Endodermal cell (in vitro differentiated cells): ENCODE measurements at regions not wholly inside any gene's neighbourhood (a gene's known extent, or its start where the extent isn't known, plus 50 kb on each side); places are given as distances from the start of the nearest gene placed in this dataset.

Experiments
- DNase-seq: peaks from one replicate; pipeline ENCODE4 v3.0.0-alpha.2; 2017
- H3K27ac ChIP-seq: 2 replicates; pipeline ENCODE4 v1.5.1; 2013; ENCODE audit warnings: mild to moderate bottlenecking, low read depth, low read length, moderate library complexity
- H3K27me3 ChIP-seq: 2 replicates; pipeline ENCODE4 v1.6.1; 2013; ENCODE audit warnings: mild to moderate bottlenecking, low read length, moderate library complexity; ENCODE audit not compliant: insufficient read depth, control insufficient read depth, poor library complexity, severe bottlenecking
- H3K36me3 ChIP-seq: 2 replicates; pipeline ENCODE4 v1.7.0; 2013; ENCODE audit warnings: mild to moderate bottlenecking, low read length, moderate library complexity; ENCODE audit not compliant: control insufficient read depth, insufficient read depth
- H3K4me1 ChIP-seq: one replicate; pipeline ENCODE4 v1.7.0; 2013; ENCODE audit warnings: low read length; ENCODE audit not compliant: control insufficient read depth, insufficient read depth
- H3K4me3 ChIP-seq: 2 replicates; pipeline ENCODE4 v1.5.1; 2013; ENCODE audit warnings: mild to moderate bottlenecking, low read length, moderate library complexity
- H3K9ac ChIP-seq: 2 replicates; pipeline ENCODE4 v1.6.1; 2013; ENCODE audit warnings: mild to moderate bottlenecking, low read length, moderate library complexity; ENCODE audit not compliant: poor library complexity, severe bottlenecking; ENCODE audit errors: extremely low read depth
- H3K9me3 ChIP-seq: 2 replicates; pipeline ENCODE4 v1.6.1; 2013; ENCODE audit warnings: mild to moderate bottlenecking, low read length, moderate library complexity; ENCODE audit not compliant: control insufficient read depth
- H3K27ac Mint-ChIP-seq: 2 replicates; pipeline ENCODE4 v1.8.0; 2020; ENCODE audit warnings: mixed read lengths
- H3K27me3 Mint-ChIP-seq: 2 replicates; pipeline ENCODE4 v1.8.0; 2021; ENCODE audit warnings: mild to moderate bottlenecking, mixed read lengths; ENCODE audit not compliant: insufficient read depth
- H3K36me3 Mint-ChIP-seq: 2 replicates; pipeline ENCODE4 v1.8.0; 2020; ENCODE audit warnings: low read depth, mixed read lengths
- H3K4me1 Mint-ChIP-seq: 2 replicates; pipeline ENCODE4 v1.8.0; 2020; ENCODE audit warnings: mixed read lengths
- H3K4me3 Mint-ChIP-seq: 2 replicates; pipeline ENCODE4 v1.8.0; 2020; ENCODE audit warnings: mild to moderate bottlenecking, moderate library complexity, mixed read lengths
- H3K9me3 Mint-ChIP-seq: 2 replicates; pipeline ENCODE4 v1.8.0; 2020; ENCODE audit warnings: mild to moderate bottlenecking, mixed read lengths
- CTCF ChIP-seq: fragments of 200-600 bp; sonication (generic); conservative IDR thresholded peaks from 2 replicates; pipeline ENCODE4 v1.5.0; 2021; ENCODE audit warnings: antibody characterized with exemption, mild to moderate bottlenecking
- WGBS, 2 experiments: methylation state at CpG; one replicate each; pipeline versions ENCODE4 v1.1.5 to v1.1.7; 2013; ENCODE audit warnings: missing lambda C conversion rate in 2 of 2, mixed read lengths in 1 of 2; ENCODE audit not compliant: insufficient coverage in 1 of 2, insufficient read length in 1 of 2; 5-methylcytosine and 5-hydroxymethylcytosine counted together

GRCh38 chr13:68690567-68690966 lies 1417.1 kb upstream of the ATXN8OS start:
- H3K4me3 Mint-ChIP-seq, result no peak overlapping the region
- TF ChIP-seq CTCF, result no peak
- H3K27ac Mint-ChIP-seq, result peak overlapping the region; percentile 50
- peaks cover 38% of the 10 kb centered on the region for H3K4me1 Mint-ChIP-seq
- no peak overlapping the region for H3K9ac ChIP-seq
- WGBS, 2 experiments, result 54 to 80% methylated on average over 2 of the region's 2 CpGs
- no peaks in the 10 kb centered on the region for H3K9me3 ChIP-seq
- H3K36me3 Mint-ChIP-seq, result no peaks in the 10 kb centered on the region
- H3K27me3 Mint-ChIP-seq, result no peaks in the 10 kb centered on the region
- H3K36me3 ChIP-seq, result no peaks in the 10 kb centered on the region
- H3K9me3 Mint-ChIP-seq, result no peaks in the 10 kb centered on the region
- H3K27ac ChIP-seq, result no peak overlapping the region
- peak overlapping the region; percentile 47 for H3K4me3 ChIP-seq
- no peaks in the 10 kb centered on the region for H3K27me3 ChIP-seq
- no peak for DNase-seq
- peaks cover 5% of the 10 kb centered on the region for H3K4me1 ChIP-seq

DNA sequence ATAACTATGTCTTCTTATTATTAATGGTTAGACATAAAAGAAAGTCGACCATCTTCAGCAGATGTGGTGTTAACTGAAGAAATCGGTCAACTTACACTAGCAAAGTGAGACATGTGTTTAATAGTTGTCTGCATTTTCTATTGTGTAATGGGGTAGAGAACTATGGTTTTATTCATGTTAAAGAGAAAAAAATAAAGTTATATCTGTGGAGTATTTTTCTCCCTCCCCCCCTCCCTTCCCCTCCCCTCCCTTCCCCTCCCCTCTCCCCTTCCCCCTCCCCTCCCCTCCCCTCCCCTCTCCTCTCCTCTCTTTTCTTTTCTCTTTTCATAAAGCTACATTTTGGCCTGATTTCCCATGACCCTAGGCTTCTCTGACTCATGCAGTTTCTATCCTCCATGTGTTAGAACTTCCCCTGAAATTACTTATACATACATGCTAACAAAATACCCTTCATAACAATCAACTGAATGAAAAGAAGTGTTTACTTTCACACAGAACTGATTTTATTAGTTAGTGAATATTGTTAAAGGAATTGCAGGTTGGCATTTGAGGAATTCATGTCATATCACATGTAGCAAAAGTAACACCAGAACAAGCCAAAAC lies 1431.0 kb upstream of the ATXN8OS start:
- Histone ChIP-seq H3K4me1 (peaks cover 2% of the 10 kb centered on the region), H3K9ac (no peak overlapping the region), H3K27me3 (no peaks in the 10 kb centered on the region), H3K36me3 (no peaks in the 10 kb centered on the region), H3K27ac (no peak overlapping the region), H3K9me3 (no peaks in the 10 kb centered on the region), H3K4me3 (no peak overlapping the region)
- H3K4me3 Mint-ChIP-seq, result no peak overlapping the region
- WGBS, 2 experiments, result 98 to 100% methylated on average over 2 of the region's 2 CpGs
- H3K4me1 Mint-ChIP-seq, result peaks cover 19% of the 10 kb centered on the region
- no peaks in the 10 kb centered on the region for H3K9me3 Mint-ChIP-seq
- no peak overlapping the region for H3K27ac Mint-ChIP-seq
- no peak for DNase-seq
- no peaks in the 10 kb centered on the region for H3K27me3 Mint-ChIP-seq
- H3K36me3 Mint-ChIP-seq, result no peaks in the 10 kb centered on the region
- TF ChIP-seq CTCF, result no peak

DNA sequence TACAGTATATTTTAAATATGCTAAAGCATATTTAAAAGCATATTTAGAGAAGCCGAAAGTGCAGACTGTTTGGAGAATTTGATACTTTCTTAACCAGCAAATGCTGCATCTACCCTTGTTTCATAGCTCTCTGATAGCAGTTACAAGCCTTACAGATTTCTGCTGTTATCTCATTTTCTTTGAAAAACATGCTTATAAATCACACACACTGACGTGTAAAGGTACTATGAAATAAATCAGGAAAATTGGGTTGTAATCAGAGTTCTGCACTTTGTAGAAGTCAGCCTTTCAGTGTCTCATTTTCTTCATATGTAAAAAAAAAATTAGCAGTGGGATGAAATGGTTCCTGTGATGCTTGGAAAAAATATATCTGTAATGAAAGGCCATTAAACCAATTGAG lies 1432.4 kb upstream of the ATXN8OS start:
- peaks cover 19% of the 10 kb centered on the region for H3K4me1 Mint-ChIP-seq
- Histone ChIP-seq H3K4me1 (peaks cover 2% of the 10 kb centered on the region), H3K4me3 (no peak overlapping the region), H3K9me3 (no peaks in the 10 kb centered on the region), H3K36me3 (no peaks in the 10 kb centered on the region), H3K27ac (no peak overlapping the region), H3K27me3 (no peaks in the 10 kb centered on the region), H3K9ac (no peak overlapping the region)
- DNase-seq, result no peak
- H3K36me3 Mint-ChIP-seq, result no peaks in the 10 kb centered on the region
- no peak for TF ChIP-seq CTCF
- no peak overlapping the region for H3K27ac Mint-ChIP-seq
- no peak overlapping the region for H3K4me3 Mint-ChIP-seq
- H3K9me3 Mint-ChIP-seq, result no peaks in the 10 kb centered on the region
- no peaks in the 10 kb centered on the region for H3K27me3 Mint-ChIP-seq
- WGBS, 2 experiments, result 94 to 100% methylated on average over 1 to 2 of the region's 2 CpGs
